Suprapubic skin (tissue), 4 donors: ENCODE measurements at regions not wholly inside any gene's neighbourhood (a gene's known extent, or its start where the extent isn't known, plus 50 kb on each side); places are given as distances from the start of the nearest gene placed in this dataset.

Experiments
- DNase-seq, 2 donors: peaks; one replicate each; pipeline ENCODE4 v3.0.0-alpha.2; 2019; ENCODE audit warnings: low spot score in 2 of 2
- H3K27ac ChIP-seq: fragments of 200-600 bp; sonication (generic); one replicate; pipeline ENCODE4 v1.5.1; 2019
- H3K27me3 ChIP-seq: fragments of 200-600 bp; sonication (generic); one replicate; pipeline ENCODE4 v1.5.1; 2019
- H3K36me3 ChIP-seq: fragments of 200-600 bp; sonication (generic); one replicate; pipeline ENCODE4 v1.5.1; 2019
- H3K4me1 ChIP-seq: fragments of 200-600 bp; sonication (generic); one replicate; pipeline ENCODE4 v1.5.1; 2019
- H3K4me3 ChIP-seq: fragments of 200-600 bp; sonication (generic); one replicate; pipeline ENCODE4 v1.5.1; 2019; ENCODE audit warnings: mild to moderate bottlenecking
- H3K9me3 ChIP-seq: fragments of 200-600 bp; sonication (generic); one replicate; pipeline ENCODE4 v1.5.1; 2019
- EP300 ChIP-seq: sonication (generic); formaldehyde crosslinking; IDR thresholded peaks from one replicate; pipeline ENCODE4 v1.6.1; 2017; ENCODE audit warnings: antibody characterized with exemption
- POLR2A ChIP-seq, 2 donors: fragments of 450-650 bp; IDR thresholded peaks; one replicate each; pipeline ENCODE4 v1.6.1; 2017; ENCODE audit warnings: antibody characterized with exemption in 2 of 2, mild to moderate bottlenecking in 2 of 2, moderate library complexity in 2 of 2
- POLR2AphosphoS5 ChIP-seq, 3 donors: sonication (generic); formaldehyde crosslinking; IDR thresholded peaks; one replicate each; pipeline ENCODE4 v1.6.1; 2017; ENCODE audit warnings: antibody characterized with exemption in 3 of 3
- WGBS: methylation state at CpG from one replicate; pipeline ENCODE4 v1.1.5; 2018; 5-methylcytosine and 5-hydroxymethylcytosine counted together
- TF ChIP-seq, protein P1 (sequence below), 2 donors: fragments of 200-600 bp in 1 of 2; fragments of 450-650 bp in 1 of 2; sonication (generic) in 1 of 2; IDR thresholded peaks; one replicate each; pipeline ENCODE4 v1.5.1; 2016 to 2019; ENCODE audit warnings: antibody characterized with exemption in 2 of 2, mild to moderate bottlenecking in 1 of 2, moderate library complexity in 1 of 2

DNA sequence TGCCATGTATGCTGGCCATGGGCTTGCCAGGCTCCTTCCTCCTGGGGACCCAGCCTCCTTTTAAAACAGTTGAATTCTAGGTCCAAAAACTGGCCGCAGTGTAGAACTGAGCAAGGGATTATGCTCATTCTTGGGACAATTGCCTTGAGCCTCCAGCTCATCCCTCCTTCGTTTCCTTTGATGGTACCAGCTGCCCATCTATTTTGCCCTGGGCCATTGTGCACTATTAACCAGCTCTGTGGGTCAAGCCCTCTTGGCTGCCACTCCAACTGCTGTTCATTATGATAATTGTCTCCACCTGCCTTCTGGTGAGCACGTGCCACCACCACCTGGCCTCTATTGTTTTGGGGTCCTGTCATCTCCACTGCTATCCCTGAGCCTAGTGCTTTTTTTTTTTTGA is 75.8 kb upstream of the SYN2 start:
- DNase-seq = no peak
- Histone ChIP-seq H3K9me3 (no peaks in the 10 kb centered on the region), H3K27me3 (no peaks in the 10 kb centered on the region), H3K36me3 (no peaks in the 10 kb centered on the region), H3K27ac (no peak overlapping the region), H3K4me1 (no peaks in the 10 kb centered on the region), H3K4me3 (no peak overlapping the region)
- 82% methylated on average over 3 of the region's 3 CpGs for WGBS
- TF ChIP-seq POLR2A (IDR thresholded peaks at IDR 0.05) (no peak), EP300 (no peak), POLR2AphosphoS5 (IDR thresholded peaks at IDR 0.05) (no peak)
- TF ChIP-seq, protein P1, sequence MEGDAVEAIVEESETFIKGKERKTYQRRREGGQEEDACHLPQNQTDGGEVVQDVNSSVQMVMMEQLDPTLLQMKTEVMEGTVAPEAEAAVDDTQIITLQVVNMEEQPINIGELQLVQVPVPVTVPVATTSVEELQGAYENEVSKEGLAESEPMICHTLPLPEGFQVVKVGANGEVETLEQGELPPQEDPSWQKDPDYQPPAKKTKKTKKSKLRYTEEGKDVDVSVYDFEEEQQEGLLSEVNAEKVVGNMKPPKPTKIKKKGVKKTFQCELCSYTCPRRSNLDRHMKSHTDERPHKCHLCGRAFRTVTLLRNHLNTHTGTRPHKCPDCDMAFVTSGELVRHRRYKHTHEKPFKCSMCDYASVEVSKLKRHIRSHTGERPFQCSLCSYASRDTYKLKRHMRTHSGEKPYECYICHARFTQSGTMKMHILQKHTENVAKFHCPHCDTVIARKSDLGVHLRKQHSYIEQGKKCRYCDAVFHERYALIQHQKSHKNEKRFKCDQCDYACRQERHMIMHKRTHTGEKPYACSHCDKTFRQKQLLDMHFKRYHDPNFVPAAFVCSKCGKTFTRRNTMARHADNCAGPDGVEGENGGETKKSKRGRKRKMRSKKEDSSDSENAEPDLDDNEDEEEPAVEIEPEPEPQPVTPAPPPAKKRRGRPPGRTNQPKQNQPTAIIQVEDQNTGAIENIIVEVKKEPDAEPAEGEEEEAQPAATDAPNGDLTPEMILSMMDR (IDR thresholded peaks at IDR 0.05) = no peak

DNA sequence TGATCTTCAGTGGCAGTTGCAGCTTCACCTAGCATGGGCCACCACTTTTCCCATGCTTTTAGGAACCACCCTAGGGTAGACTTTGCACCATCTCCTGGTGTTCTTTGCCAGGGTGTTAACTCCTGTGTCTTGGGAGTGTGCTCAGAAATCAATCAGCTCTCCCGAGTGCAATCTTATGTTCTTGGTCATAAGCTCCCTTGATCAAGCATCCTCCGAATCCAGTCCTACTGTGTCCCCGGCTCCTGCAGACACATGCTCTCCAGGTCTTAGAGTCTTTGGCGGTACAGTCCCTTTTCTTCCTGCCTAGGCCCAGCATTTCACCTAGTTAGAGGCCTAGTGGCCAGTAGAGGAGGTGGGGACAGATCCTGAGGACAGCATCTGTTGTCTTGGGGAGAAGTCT is 74.7 kb upstream of the SYN2 start:
- no peak overlapping the region for H3K27ac ChIP-seq
- no peaks in the 10 kb centered on the region for H3K4me1 ChIP-seq
- DNase-seq = no peak
- 83% methylated on average over 4 of the region's 4 CpGs for WGBS
- no peaks in the 10 kb centered on the region for H3K27me3 ChIP-seq
- TF ChIP-seq, protein P1 (IDR thresholded peaks at IDR 0.05) = no peak
- TF ChIP-seq POLR2A (IDR thresholded peaks at IDR 0.05) = no peak
- H3K4me3 ChIP-seq = no peak overlapping the region
- no peaks in the 10 kb centered on the region for H3K36me3 ChIP-seq
- no peaks in the 10 kb centered on the region for H3K9me3 ChIP-seq

DNA sequence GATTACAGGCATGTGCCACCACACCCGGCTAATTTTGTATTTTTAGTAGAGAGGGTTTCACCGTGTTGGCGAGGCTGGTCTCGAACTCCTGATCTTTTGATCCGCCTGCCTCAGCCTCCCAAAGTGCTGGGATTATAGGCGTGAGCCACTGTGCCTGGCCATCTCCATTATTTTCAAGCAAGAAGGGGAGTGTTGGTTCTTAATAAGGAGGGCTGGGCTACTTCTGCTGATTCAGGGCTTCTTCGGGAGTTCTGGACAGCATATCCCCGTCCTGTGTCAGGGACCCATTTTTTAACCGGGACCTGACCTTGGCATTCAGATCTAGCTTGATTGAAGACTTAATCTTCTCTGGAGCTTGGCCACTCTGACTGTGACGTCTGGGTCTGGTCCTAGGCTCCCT is 74.1 kb upstream of the SYN2 start:
- Histone ChIP-seq H3K4me3 (no peak overlapping the region), H3K27me3 (no peaks in the 10 kb centered on the region), H3K27ac (no peak overlapping the region), H3K9me3 (no peaks in the 10 kb centered on the region), H3K36me3 (no peaks in the 10 kb centered on the region), H3K4me1 (no peaks in the 10 kb centered on the region)
- 79% methylated on average over 10 of the region's 10 CpGs for WGBS
- no peak for TF ChIP-seq POLR2A (IDR thresholded peaks at IDR 0.05)
- TF ChIP-seq EP300 = no peak
- TF ChIP-seq POLR2AphosphoS5 (IDR thresholded peaks at IDR 0.05) = no peak
- TF ChIP-seq, protein P1 (IDR thresholded peaks at IDR 0.05) = no peak
- no peak for DNase-seq

DNA sequence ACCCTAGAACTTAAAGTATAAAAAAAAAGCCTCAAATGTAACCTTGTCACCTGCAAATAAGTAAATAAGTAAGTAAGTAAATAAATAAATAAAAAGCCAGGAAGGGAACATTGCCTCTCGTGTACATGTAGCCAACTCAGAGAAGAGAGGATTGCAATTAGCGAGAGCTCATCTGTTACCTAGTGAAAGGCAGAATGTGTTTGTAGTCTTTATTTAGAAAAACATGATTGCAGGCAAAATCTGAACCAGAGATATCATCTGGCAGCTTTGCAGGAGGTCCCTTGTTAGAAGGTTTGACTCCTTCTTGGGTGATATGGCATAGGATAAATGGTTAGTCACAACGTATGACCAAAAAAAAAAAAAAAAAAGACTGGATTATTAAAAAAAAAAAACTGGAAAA is 71.6 kb upstream of the SYN2 start:
- WGBS = 75% methylated on average over 3 of the region's 3 CpGs
- TF ChIP-seq POLR2A (IDR thresholded peaks at IDR 0.05) = no peak
- TF ChIP-seq, protein P1 (IDR thresholded peaks at IDR 0.05) = no peak
- Histone ChIP-seq H3K4me3 (no peak overlapping the region), H3K36me3 (no peaks in the 10 kb centered on the region), H3K9me3 (no peaks in the 10 kb centered on the region), H3K27ac (no peak overlapping the region), H3K4me1 (no peaks in the 10 kb centered on the region), H3K27me3 (no peaks in the 10 kb centered on the region)
- no peak for DNase-seq

DNA sequence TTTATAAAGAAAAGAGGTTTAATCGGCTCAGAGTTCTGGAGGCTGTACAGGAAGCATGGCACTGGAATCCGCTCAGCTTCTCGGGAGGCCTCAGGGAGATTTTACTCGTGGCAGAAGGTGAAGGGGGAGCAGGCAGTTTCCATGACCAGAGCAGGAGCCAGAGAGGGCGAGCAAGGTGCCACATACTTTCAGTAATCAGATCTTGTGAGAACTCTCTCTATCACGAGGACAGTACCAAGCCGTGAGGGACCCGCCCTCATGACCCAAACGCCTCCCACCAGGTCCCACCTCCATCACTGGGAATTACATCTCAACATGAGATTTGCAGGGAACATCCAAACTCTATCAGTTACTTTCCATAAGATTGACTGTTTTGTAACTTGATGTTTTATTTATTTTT is 70.7 kb upstream of the SYN2 start:
- Histone ChIP-seq H3K4me3 (no peak overlapping the region), H3K9me3 (no peaks in the 10 kb centered on the region), H3K27me3 (no peaks in the 10 kb centered on the region), H3K27ac (no peak overlapping the region), H3K36me3 (no peaks in the 10 kb centered on the region), H3K4me1 (no peaks in the 10 kb centered on the region)
- TF ChIP-seq, protein P1 (IDR thresholded peaks at IDR 0.05) = no peak
- no peak for TF ChIP-seq EP300
- no peak for TF ChIP-seq POLR2A (IDR thresholded peaks at IDR 0.05)
- TF ChIP-seq POLR2AphosphoS5 (IDR thresholded peaks at IDR 0.05) = no peak
- 75% methylated on average over 9 of the region's 9 CpGs for WGBS
- DNase-seq = no peak
